ENCODE measurements at regions not wholly inside any gene's neighbourhood (a gene's known extent, or its start where the extent isn't known, plus 50 kb on each side); places are given as distances from the start of the nearest gene placed in this dataset.
A peak's percentile ranks its signal among the peaks of the same experiment; 100 is the strongest.
"Not testable (repeated sequence)": the region's sequence is repeated elsewhere in the genome, so short reads cannot be mapped to it uniquely, and the experiment has no call there.

GRCh38 chr15:34650177-34650576 is 66.7 kb upstream of the GOLGA8B start:
- DNase-seq (ENCODE audit: low read depth): no peak

- no peak for DNase-seq (ENCODE audit: low read depth)
Measured at GRCh38 chr15:34648294-34648631, 64.8 kb upstream of the GOLGA8B start.

GRCh38 chr15:34647569-34648293 is 64.3 kb upstream of the GOLGA8B start:
- no peak for DNase-seq (ENCODE audit: low read depth)

GRCh38 chr15:34646918-34647317 is 63.5 kb upstream of the GOLGA8B start:
- DNase-seq (ENCODE audit: low read depth): no peak

- DNase-seq (ENCODE audit: low read depth): no peak
Measured at GRCh38 chr15:34644851-34645250, 61.4 kb upstream of the GOLGA8B start.

GRCh38 chr15:34644061-34644460 is 60.6 kb upstream of the GOLGA8B start:
- DNase-seq (ENCODE audit: low read depth): peak; percentile 56

GRCh38 chr15:34642247-34642646 is 58.8 kb upstream of the GOLGA8B start:
- no peak for DNase-seq (ENCODE audit: low read depth)

- DNase-seq (ENCODE audit: low read depth): no peak
Measured at GRCh38 chr15:34640661-34641060, 57.2 kb upstream of the GOLGA8B start.

GRCh38 chr15:34637305-34637704 is 53.9 kb upstream of the GOLGA8B start:
- no peak for DNase-seq (ENCODE audit: low read depth)

GRCh38 chr15:34633602-34634001 is 50.2 kb upstream of the GOLGA8B start:
- not testable (repeated sequence) for DNase-seq (ENCODE audit: low read depth)

Data from HS-27A (cell line).